HG03571 (cell line): ENCODE measurements at regions not wholly inside any gene's neighbourhood (a gene's known extent, or its start where the extent isn't known, plus 50 kb on each side); places are given as distances from the start of the nearest gene placed in this dataset.

ENCODE experiments used
- ATAC-seq: cut with Tn5 transposase; IDR thresholded peaks from one replicate; pipeline ENCODE4 v1.9.1; 2021; ENCODE audit not compliant: unreplicated experiment

DNA sequence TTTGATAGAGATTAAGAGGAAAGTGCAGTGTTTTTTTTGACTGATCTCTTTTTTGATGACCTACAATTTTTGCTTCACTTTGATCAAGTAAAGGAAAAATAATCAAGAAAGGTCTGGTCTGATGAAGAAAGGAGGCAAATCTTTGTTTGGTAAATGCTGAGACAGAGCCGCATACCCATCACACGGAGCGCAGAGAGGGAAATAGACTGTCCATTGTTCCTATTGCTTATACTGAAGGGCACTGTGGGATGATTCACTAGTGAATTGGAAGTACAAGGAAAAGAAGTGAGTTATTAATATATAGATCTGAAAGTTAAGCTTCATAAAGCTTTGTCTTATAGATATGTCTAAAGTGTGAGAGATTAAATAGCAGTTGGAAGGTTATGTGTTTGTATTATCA lies 455.1 kb downstream of the PLCL1 start:
- ATAC-seq: no peak

DNA sequence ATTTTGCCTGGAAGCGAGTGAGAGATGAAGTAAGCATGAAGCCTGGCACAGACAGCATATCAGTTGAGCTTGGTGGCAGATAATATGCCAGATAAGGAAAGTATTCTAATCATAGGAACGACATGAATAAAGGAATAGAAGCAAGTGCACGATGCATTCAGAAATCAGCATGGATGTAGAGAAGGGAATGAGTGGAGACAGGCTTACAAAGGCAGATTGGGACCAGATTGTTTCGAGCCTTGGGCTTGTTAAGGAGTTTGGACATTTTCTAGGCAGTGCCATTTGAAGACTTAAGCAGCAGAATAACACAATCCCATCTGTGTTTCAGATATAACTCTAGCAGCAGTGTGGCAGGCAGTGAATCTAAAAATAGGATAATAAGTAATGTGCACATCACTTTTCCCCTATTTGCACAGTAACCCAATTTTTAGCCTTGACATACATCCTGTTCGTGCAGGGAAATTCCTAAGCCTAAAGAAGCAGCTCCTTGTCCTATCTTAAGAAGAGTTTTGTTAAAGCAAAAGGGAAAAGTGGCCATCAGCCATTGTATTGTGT lies 450.2 kb downstream of the PLCL1 start:
- ATAC-seq: no peak

DNA sequence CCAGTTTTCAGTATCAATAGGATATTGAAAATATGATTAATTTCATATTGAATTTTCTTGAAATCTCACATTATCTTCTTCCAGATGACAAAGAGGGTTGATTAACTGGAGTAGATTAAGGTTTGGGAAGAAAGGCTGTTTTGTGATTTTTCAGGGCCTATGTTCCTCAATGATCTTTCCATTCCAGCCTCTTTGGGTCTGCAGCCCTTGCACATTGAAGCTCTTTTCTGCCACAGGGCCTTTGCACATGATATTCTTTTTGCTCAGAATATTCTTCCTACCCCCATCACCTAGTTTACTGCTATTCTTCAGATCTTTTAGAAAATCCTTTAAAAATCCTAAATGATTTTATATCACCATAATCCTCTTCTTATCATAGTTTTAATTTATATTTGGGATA lies 449.6 kb downstream of the PLCL1 start:
- ATAC-seq: no peak

- ATAC-seq: no peak
Observed at GRCh38 chr2:198252472-198252871, 448.1 kb downstream of the PLCL1 start.

GRCh38 chr2:198242093-198242492 lies 437.7 kb downstream of the PLCL1 start:
- ATAC-seq: no peak

GRCh38 chr2:198238429-198238828 lies 434.0 kb downstream of the PLCL1 start:
- no peak for ATAC-seq

- ATAC-seq: no peak
Observed at GRCh38 chr2:198236338-198236737, 431.9 kb downstream of the PLCL1 start.

DNA sequence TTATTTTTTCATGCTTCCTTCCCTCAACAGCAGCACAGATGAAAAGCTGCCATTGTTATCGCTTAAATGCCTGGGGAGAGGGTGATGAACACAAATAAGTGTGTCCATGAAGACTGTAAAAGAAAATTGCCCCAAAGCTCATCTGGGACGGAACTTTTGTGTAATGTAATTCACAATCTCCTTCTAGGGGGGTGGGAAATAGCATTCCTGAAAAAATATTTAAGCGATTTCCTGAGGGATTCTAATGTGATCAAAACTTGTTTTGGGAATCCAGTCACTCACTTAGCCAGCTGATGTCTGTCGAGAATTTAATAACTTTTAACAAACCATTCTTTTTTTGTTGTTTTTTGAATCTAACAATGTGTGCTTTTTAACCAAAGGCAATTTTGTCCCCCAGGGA lies 427.9 kb downstream of the PLCL1 start:
- no peak for ATAC-seq

DNA sequence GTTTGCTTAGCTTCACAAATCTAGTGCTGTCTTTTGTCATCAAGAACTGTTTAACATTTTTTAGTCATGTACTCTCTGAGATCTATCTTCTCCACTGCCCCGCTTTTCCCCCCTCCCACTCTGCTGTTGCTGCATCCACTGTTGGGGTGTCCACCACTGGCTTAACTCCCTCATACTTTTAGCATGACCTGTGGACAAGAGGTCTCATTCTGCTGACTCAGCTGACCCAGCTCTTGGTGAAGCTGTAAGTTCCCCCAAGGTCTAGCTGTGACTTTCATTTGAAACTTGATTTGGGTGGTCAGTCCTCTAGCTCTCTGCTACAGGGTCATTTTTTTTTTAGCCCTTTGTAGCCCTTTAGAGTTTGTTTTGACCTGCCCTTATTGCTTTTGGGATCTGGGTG lies 427.2 kb downstream of the PLCL1 start:
- no peak for ATAC-seq

DNA sequence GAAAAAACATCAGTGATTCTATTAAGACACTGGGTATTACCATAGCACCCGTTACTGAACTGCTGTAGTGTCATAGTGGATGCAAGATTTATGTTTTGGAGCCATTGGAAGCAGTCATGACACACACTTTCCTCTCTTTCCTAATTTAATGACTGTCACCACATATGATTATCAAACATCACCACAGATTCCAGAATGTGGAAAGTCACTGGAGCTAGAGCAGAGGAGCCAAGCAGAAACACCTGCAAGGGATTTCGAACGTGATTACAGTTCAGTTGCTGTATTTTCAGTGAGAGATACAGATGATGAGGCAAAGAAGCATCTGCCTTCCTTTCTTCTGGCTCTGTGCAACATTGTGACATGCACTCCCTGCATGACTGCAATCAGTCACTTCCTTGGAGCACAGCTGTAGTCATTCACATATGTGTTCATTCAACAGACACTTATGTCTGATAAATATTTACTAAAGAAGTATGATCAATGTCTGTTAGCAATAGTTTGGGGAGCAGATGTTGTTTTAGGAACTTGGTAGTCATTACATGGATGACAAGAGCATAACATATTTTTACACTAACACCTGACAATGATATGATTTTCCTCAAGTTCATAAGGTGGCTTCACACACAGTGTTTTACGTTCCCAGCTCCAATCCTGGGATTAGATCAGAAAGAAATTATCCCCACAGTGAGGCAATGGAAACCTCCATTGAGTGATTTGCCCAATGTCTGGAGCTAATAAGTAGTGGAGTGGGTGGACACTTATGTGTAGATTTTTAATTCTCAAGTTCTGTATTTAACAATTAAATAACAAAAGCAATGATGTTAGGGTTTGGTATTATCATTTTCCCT lies 416.6 kb downstream of the PLCL1 start:
- no peak for ATAC-seq

- no peak for ATAC-seq
Observed at GRCh38 chr2:198219292-198219691, 414.9 kb downstream of the PLCL1 start.

DNA sequence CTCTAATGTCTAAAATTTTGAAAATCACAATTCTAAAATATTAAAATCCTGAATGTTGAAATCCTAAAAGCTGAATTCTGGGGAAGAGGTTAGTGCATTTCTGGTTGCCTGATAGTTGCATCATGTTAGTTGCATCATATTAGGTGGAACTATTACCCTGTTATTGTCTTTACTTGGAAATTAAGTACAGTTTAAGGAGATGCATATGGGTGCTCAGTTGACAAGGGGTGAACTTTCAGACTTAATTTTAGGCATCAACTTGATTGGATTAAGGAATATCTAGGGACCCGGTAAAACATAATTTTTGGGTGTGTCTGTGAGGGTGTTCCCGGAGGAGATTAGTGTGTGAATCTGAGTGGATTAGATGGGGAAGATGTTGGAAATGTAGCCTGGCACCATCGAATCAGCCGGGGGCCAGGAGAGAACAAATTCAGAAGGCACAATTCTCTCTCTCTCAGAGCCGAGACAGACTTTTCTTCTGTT lies 409.8 kb downstream of the PLCL1 start:
- no peak for ATAC-seq

DNA sequence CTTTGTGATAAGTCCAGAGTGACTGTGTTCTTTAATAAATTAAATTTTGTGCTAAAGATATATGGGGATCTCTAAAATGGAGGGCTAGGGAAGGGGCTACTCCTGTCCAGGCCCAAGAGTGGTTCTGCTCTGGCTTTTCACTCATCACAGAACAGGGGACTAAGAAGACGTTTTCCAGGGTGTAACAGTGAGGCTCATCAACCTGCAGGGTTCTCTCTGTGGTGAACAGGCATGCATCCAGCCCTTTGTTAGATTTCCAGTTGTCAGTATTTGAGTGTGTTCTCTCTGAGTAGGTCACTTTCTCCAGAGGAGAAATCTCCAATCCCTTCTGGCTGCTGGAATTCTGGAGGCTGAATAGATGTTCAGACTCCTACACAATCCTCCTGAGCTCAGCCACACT lies 408.9 kb downstream of the PLCL1 start:
- no peak for ATAC-seq

GRCh38 chr2:198211706-198212105 lies 407.3 kb downstream of the PLCL1 start:
- no peak for ATAC-seq

- no peak for ATAC-seq
Observed at GRCh38 chr2:198203336-198204069, 399.1 kb downstream of the PLCL1 start.
